Heart left ventricle (tissue), 13 donors: ENCODE measurements at regions not wholly inside any gene's neighbourhood (a gene's known extent, or its start where the extent isn't known, plus 50 kb on each side); places are given as distances from the start of the nearest gene placed in this dataset.

Experiments used
- CTCF ChIP-seq, 12 donors: fragments of 200-600 bp; sonication (generic) in 4 of 12; IDR thresholded peaks; one replicate each; pipeline versions ENCODE4 v1.5.0 to v1.8.0; 2018 to 2022; ENCODE audit warnings: antibody characterized with exemption in 12 of 12, mild to moderate bottlenecking in 5 of 12
- POLR2A ChIP-seq, 2 donors: fragments of 450-650 bp; IDR thresholded peaks; one replicate each; pipeline ENCODE4 v1.6.1; 2017; ENCODE audit warnings: antibody characterized with exemption in 2 of 2, mild to moderate bottlenecking in 2 of 2, moderate library complexity in 2 of 2
- donor health status: ischemic (EF 13 %, LVEDD 7.1; RV severe dilation, severe dysfunction).
- donor health status: DM: no; HTN: yes; CAD: no.
- donor health status: DM: no; HTN: no; CAD: no.
- donor health status: ischemic (EF 25% LVEDD 6.9; RV normal size, moderate dysfunction).
- donor health status: ischemic (EF 25% LVEDD 5.7; RV mildly dilated, moderate dysfunction).
- donor health status: ischemic (EF 35%, LVEDD 5.7; RV mildly dilated, moderate dysfunction).
- donor health status: nonischemic (EF 11% LVEDD 7.7; RV severe dilation, severe dysfunction).
- donor health status: DM: yes; HTN: yes; CAD: no.
- donor health status: PGD.
- donor health status: ischemic (EF 29% LVEDD 5.4; RV normal size, mild dysfunction).
- donor health status: nonischemic (EF 23%, LVEDD 6.1; RV moderate dilation, normal function).

DNA sequence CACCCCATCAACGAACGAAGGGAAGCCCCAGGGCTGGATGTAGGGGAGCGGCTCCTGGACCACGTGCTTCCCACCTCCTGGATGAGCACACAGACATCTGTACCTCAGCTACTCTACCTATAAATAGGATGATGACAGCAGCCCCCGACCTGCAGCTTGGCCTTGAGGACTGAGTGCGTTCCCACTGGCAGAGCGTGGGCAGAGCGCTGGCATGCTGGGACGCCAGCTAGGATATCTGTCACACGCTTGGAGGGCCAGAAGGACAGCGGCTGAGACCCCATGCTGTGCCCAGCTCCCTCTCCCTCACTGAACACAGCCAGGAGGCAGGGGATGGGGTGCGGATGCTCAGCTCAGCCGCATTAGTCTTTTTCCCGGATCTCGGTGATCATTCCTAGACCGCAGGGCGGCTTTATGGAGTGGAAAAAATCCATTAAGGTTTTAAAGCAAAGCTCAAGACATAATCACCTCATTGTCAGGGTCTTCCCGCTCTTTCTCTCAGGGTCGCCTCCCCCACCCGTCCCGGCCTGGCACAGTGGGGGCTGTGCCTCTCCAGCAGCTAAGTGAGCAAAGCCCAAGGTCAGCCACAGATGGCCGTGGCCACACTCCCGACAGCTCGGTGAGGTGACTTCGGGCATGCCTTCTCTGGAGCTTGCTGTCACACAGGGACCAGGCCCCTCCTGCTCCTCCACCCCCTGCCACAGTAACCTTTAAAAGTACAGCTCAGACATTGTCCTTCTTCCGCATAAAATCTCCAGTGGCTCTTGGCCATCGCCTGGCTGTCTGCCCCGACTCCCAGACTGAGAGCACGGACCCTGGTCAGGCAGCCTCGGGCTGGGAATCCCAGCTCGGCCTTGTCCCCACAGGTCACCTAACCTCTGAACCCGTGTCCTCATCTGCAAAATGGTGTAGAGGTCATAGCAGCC, 69.6 kb upstream of the SHISAL1 start:
- TF ChIP-seq POLR2A (IDR thresholded peaks at IDR 0.05) (no peak), CTCF (IDR thresholded peaks at IDR 0.05) (no peak)
